SK-N-SH (cell line): ENCODE measurements at regions not wholly inside any gene's neighbourhood (a gene's known extent, or its start where the extent isn't known, plus 50 kb on each side); places are given as distances from the start of the nearest gene placed in this dataset.

ENCODE experiments used
- CTCF ChIA-PET: fragments of 300-600, 350-600 bp; formaldehyde crosslinking; extraction: SDS; loops from one replicate; lab custom pipeline; 2021; lab: Yijun Ruan, JAX
- POLR2A ChIA-PET: fragments of 350-600 bp; sonication (Branson Sonifier 250); formaldehyde crosslinking; extraction: SDS; loops from one replicate; lab custom pipeline; 2020; ENCODE audit warnings: antibody characterized with exemption, inconsistent platforms; lab: Yijun Ruan, JAX
- DNase-seq: peaks from one replicate; pipeline ENCODE4 v3.0.0; 2012
- H2AFZ ChIP-seq: fragments of 200-600 bp; sonication (generic); 2 replicates; pipeline ENCODE4 v1.8.1; 2016; ENCODE audit warnings: antibody characterized with exemption, mild to moderate bottlenecking, low read depth
- H3F3A ChIP-seq: fragments of 200-600 bp; sonication (generic); replicated peaks from 2 replicates; pipeline ENCODE3; 2016; ENCODE audit warnings: antibody characterized with exemption, mild to moderate bottlenecking; ENCODE audit not compliant: insufficient read depth
- H3K27ac ChIP-seq, 2 experiments: fragments of 200-500 bp in 1 of 2; fragments of 200-600 bp in 1 of 2; sonication (Bioruptor generic) in 1 of 2; sonication (generic), shearing (Covaris generic) in 1 of 2; 2 replicates each; pipeline versions ENCODE4 v1.5.1 to v1.6.1; 2014 to 2016; ENCODE audit warnings: low read depth in 2 of 2, inconsistent platforms in 1 of 2, low read length in 1 of 2, mild to moderate bottlenecking in 1 of 2, mixed read lengths in 1 of 2
- H3K27me3 ChIP-seq: fragments of 200-600 bp; sonication (generic), shearing (Covaris generic); 2 replicates; pipeline ENCODE4 v1.6.1; 2016; ENCODE audit warnings: mixed run types; ENCODE audit not compliant: insufficient read depth
- H3K36me3 ChIP-seq, 2 experiments: fragments of 200-500 bp in 1 of 2; fragments of 200-600 bp in 1 of 2; sonication (Bioruptor generic) in 1 of 2; sonication (generic) in 1 of 2; replicated peaks in 1 of 2; 2 replicates each; pipeline versions ENCODE3 to v1.5.1; 2014 to 2016; ENCODE audit warnings: low read length in 1 of 2, mild to moderate bottlenecking in 1 of 2; ENCODE audit not compliant: insufficient read depth in 2 of 2, control insufficient read depth in 1 of 2
- H3K4me1 ChIP-seq, 2 experiments: fragments of 200-500 bp in 1 of 2; fragments of 200-600 bp in 1 of 2; sonication (Bioruptor generic) in 1 of 2; sonication (generic), shearing (Covaris generic) in 1 of 2; 2 replicates each; pipeline versions ENCODE4 v1.5.1 to v1.6.1; 2014 to 2016; ENCODE audit warnings: low read depth in 1 of 2, low read length in 1 of 2, mixed run types in 1 of 2; ENCODE audit not compliant: insufficient read depth in 2 of 2, control insufficient read depth in 1 of 2
- H3K4me2 ChIP-seq: fragments of 200-600 bp; sonication (generic), shearing (Covaris generic); 2 replicates; pipeline ENCODE4 v1.6.1; 2017; ENCODE audit warnings: mixed run types
- H3K4me3 ChIP-seq, 2 experiments: fragments of 200-500 bp in 1 of 2; fragments of 200-600 bp in 1 of 2; sonication (Bioruptor generic) in 1 of 2; sonication (generic), shearing (Covaris generic) in 1 of 2; 2 replicates each; pipeline versions ENCODE4 v1.5.1 to v1.8.1; 2014 to 2016; ENCODE audit warnings: low read depth in 2 of 2, inconsistent platforms in 1 of 2, low read length in 1 of 2, mild to moderate bottlenecking in 1 of 2, mixed read lengths in 1 of 2, moderate library complexity in 1 of 2
- H3K79me2 ChIP-seq: fragments of 200-600 bp; sonication (generic); 2 replicates; pipeline ENCODE4 v1.8.1; 2017; ENCODE audit warnings: mild to moderate bottlenecking; ENCODE audit not compliant: insufficient read depth
- H3K9ac ChIP-seq: fragments of 200-600 bp; sonication (generic); 2 replicates; pipeline ENCODE4 v1.6.1; 2017; ENCODE audit warnings: mixed run types
- H3K9me2 ChIP-seq: fragments of 200-600 bp; sonication (generic); 2 replicates; pipeline ENCODE4 v1.6.1; 2017; ENCODE audit warnings: mixed run types
- H3K9me3 ChIP-seq: fragments of 200-600 bp; sonication (generic); 2 replicates; pipeline ENCODE4 v1.6.1; 2017; ENCODE audit warnings: mixed run types, mild to moderate bottlenecking, moderate library complexity
- H4K20me1 ChIP-seq: fragments of 200-600 bp; sonication (generic); 2 replicates; pipeline ENCODE4 v1.6.1; 2017; ENCODE audit warnings: mild to moderate bottlenecking, mixed run types; ENCODE audit not compliant: insufficient read depth
- ELF1 ChIP-seq: IDR thresholded peaks from 2 replicates; pipeline ENCODE4 v1.4.0; 2012
- EP300 ChIP-seq, 2 experiments: IDR thresholded peaks; 2 replicates each; pipeline versions ENCODE4 v1.4.0 to v1.6.1; 2012; ENCODE audit warnings: borderline replicate concordance in 1 of 2, low read depth in 1 of 2, low read length in 1 of 2
- EZH2phosphoT487 ChIP-seq: fragments of 200-600 bp; sonication (generic); IDR thresholded peaks from 2 replicates; pipeline ENCODE4 v1.6.1; 2017; ENCODE audit warnings: low read depth, mixed run types, mild to moderate bottlenecking, antibody characterized with exemption, moderate library complexity, borderline replicate concordance
- FOSL2 ChIP-seq: IDR thresholded peaks from 2 replicates; pipeline ENCODE4 v1.4.0; 2012; ENCODE audit warnings: low read depth, mild to moderate bottlenecking, moderate library complexity, borderline replicate concordance
- FOXJ3 ChIP-seq: sonication (generic); formaldehyde crosslinking; IDR thresholded peaks from 2 replicates; pipeline ENCODE4 v1.5.1; 2020; ENCODE audit warnings: mild to moderate bottlenecking, missing genetic modification reagents
- FOXM1 ChIP-seq: IDR thresholded peaks from 2 replicates; pipeline ENCODE4 v1.4.0; 2012; ENCODE audit warnings: low read depth, mild to moderate bottlenecking
- GABPA ChIP-seq: IDR thresholded peaks from 2 replicates; pipeline ENCODE4 v1.4.0; 2012; ENCODE audit warnings: low read depth, mild to moderate bottlenecking
- GATA2 ChIP-seq: sonication (generic); formaldehyde crosslinking; IDR thresholded peaks from 2 replicates; pipeline ENCODE4 v1.5.0; 2020; ENCODE audit warnings: mild to moderate bottlenecking, missing genetic modification reagents
- MXI1 ChIP-seq: IDR thresholded peaks from 2 replicates; pipeline ENCODE4 v1.6.1; 2012; ENCODE audit warnings: mild to moderate bottlenecking, low read depth, low read length, improper control_type of control experiment
- NFIC ChIP-seq: IDR thresholded peaks from 2 replicates; pipeline ENCODE4 v1.4.0; 2012; ENCODE audit warnings: borderline replicate concordance
- RCOR1 ChIP-seq: fragments of 150-350 bp; IDR thresholded peaks from 2 replicates; pipeline ENCODE4 v1.6.1; 2017; ENCODE audit warnings: antibody characterized with exemption, low read length
- RFX5 ChIP-seq: IDR thresholded peaks from 2 replicates; pipeline ENCODE4 v1.6.1; 2012; ENCODE audit warnings: mild to moderate bottlenecking, improper control_type of control experiment, low read length
- RXRA ChIP-seq: IDR thresholded peaks from 2 replicates; pipeline ENCODE4 v1.4.0; 2012; ENCODE audit warnings: low read depth, mild to moderate bottlenecking, borderline replicate concordance
- TCF12 ChIP-seq: IDR thresholded peaks from 2 replicates; pipeline ENCODE4 v1.4.0; 2012
- TEAD4 ChIP-seq: IDR thresholded peaks from 2 replicates; pipeline ENCODE4 v1.4.0; 2012; ENCODE audit warnings: mild to moderate bottlenecking, borderline replicate concordance; ENCODE audit not compliant: insufficient read depth
- YY1 ChIP-seq: IDR thresholded peaks from 2 replicates; pipeline ENCODE4 v1.4.0; 2012; ENCODE audit warnings: low read depth, mild to moderate bottlenecking
- WGBS: methylation state at CpG from one replicate; pipeline ENCODE4 v1.1.6; 2017; ENCODE audit warnings: low lambda C conversion rate; 5-methylcytosine and 5-hydroxymethylcytosine counted together
- TF ChIP-seq, protein P1 (sequence below): fragments of 200-600 bp; sonication (generic); IDR thresholded peaks from 2 replicates; pipeline ENCODE4 v1.6.1; 2017; ENCODE audit warnings: antibody characterized with exemption, mild to moderate bottlenecking, moderate library complexity
- TF ChIP-seq, protein P2 (sequence below): fragments of 150-350 bp; IDR thresholded peaks from 2 replicates; pipeline ENCODE4 v1.6.1; 2017; ENCODE audit warnings: antibody characterized with exemption, low read length, low read depth, borderline replicate concordance

DNA sequence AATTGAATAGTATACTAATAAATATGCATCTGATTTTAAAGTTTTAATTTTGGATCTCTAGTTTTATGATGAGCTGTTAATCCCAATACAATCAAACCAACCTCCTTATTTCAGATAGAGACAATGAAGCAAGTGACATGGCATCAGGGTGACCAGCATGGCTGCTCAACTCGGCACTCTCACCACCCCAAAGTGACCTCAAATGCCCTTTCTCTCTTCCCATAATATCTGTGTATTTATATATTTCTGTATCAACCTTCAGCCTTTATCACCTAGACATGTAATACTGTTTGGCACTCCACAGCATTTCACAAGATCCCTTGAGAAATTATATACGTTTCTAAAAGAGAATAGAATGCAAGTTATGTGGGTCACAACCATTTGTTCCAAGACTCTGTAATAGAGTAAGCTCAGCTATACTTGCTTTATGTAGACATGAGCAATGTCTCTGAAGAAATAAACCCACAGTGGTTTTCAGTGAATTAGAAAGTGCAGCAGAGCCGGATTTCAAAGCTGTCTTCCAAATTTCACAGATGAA is 1623.2 kb upstream of the PABPC4L start:
- Histone ChIP-seq H3K9me3 (no peaks in the 10 kb centered on the region), H3K9me2 (no peaks in the 10 kb centered on the region), H4K20me1 (no peaks in the 10 kb centered on the region), H3K4me3 (no peak overlapping the region), H3K4me2 (no peak overlapping the region), H3F3A (no peaks in the 10 kb centered on the region), H3K27ac (no peak overlapping the region), H3K79me2 (no peaks in the 10 kb centered on the region), H3K36me3 (no peaks in the 10 kb centered on the region), H3K4me1 (no peaks in the 10 kb centered on the region), H3K9ac (no peak overlapping the region), H3K27me3 (no peaks in the 10 kb centered on the region), H2AFZ (no peak overlapping the region)
- ChIA-PET POLR2A (no interaction called here), CTCF (no interaction called here)
- no peak for TF ChIP-seq GATA2 (CRISPR knock-in tag)
- TF ChIP-seq, protein P1, sequence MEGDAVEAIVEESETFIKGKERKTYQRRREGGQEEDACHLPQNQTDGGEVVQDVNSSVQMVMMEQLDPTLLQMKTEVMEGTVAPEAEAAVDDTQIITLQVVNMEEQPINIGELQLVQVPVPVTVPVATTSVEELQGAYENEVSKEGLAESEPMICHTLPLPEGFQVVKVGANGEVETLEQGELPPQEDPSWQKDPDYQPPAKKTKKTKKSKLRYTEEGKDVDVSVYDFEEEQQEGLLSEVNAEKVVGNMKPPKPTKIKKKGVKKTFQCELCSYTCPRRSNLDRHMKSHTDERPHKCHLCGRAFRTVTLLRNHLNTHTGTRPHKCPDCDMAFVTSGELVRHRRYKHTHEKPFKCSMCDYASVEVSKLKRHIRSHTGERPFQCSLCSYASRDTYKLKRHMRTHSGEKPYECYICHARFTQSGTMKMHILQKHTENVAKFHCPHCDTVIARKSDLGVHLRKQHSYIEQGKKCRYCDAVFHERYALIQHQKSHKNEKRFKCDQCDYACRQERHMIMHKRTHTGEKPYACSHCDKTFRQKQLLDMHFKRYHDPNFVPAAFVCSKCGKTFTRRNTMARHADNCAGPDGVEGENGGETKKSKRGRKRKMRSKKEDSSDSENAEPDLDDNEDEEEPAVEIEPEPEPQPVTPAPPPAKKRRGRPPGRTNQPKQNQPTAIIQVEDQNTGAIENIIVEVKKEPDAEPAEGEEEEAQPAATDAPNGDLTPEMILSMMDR: no peak
- no peak for TF ChIP-seq RCOR1
- no peak for TF ChIP-seq NFIC
- TF ChIP-seq FOXM1: no peak
- no peak for TF ChIP-seq GABPA
- TF ChIP-seq EP300 (IDR thresholded peaks at IDR 0.05; ENCODE audit: borderline replicate concordance in 1 of 2, low read depth in 1 of 2, low read length in 1 of 2): no peak
- no peak for DNase-seq
- WGBS: 9% methylated on average over 3 of the region's 3 CpGs

DNA sequence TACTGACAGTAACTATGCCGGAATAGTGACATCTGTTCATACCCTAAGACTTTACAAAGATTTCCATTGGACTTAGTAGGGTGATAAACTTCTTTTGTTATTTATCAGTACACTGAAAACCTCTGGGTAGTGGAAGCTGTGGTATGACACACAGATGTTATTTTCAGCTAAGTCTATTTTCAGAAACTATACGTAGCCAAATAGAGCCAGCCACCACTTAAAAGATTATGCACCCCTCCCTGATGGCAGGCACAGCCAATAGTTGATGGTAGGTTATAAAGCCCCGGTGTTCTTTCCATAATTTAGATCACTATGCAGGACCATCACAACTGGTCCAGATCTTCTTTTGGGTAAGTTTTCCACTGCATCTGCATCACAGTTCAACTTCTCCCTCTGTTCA is 1603.2 kb upstream of the PABPC4L start:
- Histone ChIP-seq H3K4me1 (no peaks in the 10 kb centered on the region), H3K36me3 (no peaks in the 10 kb centered on the region), H3K27ac (no peak overlapping the region), H3K27me3 (no peaks in the 10 kb centered on the region), H3K4me2 (no peak overlapping the region), H3K9me3 (no peaks in the 10 kb centered on the region), H2AFZ (no peak overlapping the region), H3K79me2 (no peaks in the 10 kb centered on the region), H4K20me1 (no peaks in the 10 kb centered on the region), H3F3A (no peaks in the 10 kb centered on the region), H3K4me3 (no peak overlapping the region), H3K9ac (no peak overlapping the region), H3K9me2 (no peaks in the 10 kb centered on the region)
- POLR2A ChIA-PET: no interaction called here
- 33% methylated on average over 3 of the region's 3 CpGs for WGBS
- TF ChIP-seq, protein P2, sequence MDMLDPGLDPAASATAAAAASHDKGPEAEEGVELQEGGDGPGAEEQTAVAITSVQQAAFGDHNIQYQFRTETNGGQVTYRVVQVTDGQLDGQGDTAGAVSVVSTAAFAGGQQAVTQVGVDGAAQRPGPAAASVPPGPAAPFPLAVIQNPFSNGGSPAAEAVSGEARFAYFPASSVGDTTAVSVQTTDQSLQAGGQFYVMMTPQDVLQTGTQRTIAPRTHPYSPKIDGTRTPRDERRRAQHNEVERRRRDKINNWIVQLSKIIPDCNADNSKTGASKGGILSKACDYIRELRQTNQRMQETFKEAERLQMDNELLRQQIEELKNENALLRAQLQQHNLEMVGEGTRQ: no peak
- TF ChIP-seq TCF12: no peak
- no peak for DNase-seq
- CTCF ChIA-PET: interaction anchor here (1.0 kb wide), 1 partner anchor 12 kb away, joined by 3 read pairs; no protein-coding TSS in a partner anchor

DNA sequence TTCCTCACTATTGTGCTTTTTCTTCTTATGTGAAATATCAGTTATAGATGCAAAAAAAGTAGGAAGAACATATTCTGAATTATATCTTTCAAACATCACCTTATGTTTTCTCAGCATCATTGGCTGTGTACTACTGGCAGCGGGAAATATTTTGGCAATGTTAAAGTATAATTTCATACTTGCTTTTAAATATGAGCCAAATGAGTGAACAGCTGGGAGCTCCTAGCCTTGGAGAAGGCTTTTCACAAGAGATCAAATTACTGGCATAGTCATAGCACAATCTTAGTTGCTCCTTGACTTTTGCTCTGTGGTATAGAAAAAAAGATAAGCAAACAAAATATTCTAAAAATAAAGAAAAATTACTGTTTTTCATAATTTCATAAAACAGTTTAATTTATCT is 1575.8 kb upstream of the PABPC4L start:
- H3K79me2 ChIP-seq: no peaks in the 10 kb centered on the region
- ChIA-PET POLR2A (no interaction called here), CTCF (no interaction called here)
- no peaks in the 10 kb centered on the region for H3F3A ChIP-seq
- no peak overlapping the region for H3K9ac ChIP-seq
- no peak overlapping the region for H2AFZ ChIP-seq
- H3K27me3 ChIP-seq: no peaks in the 10 kb centered on the region
- H3K9me2 ChIP-seq: no peaks in the 10 kb centered on the region
- WGBS: 16% methylated on average over 1 of the region's 1 CpG
- DNase-seq: no peak
- no peak overlapping the region for H3K27ac ChIP-seq
- H3K36me3 ChIP-seq: no peaks in the 10 kb centered on the region
- H3K4me1 ChIP-seq: no peaks in the 10 kb centered on the region
- no peak overlapping the region for H3K4me2 ChIP-seq
- no peaks in the 10 kb centered on the region for H3K9me3 ChIP-seq
- H3K4me3 ChIP-seq: no peak overlapping the region
- H4K20me1 ChIP-seq: no peaks in the 10 kb centered on the region
- TF ChIP-seq GATA2 (CRISPR knock-in tag) (no peak), RXRA (no peak), EZH2phosphoT487 (no peak), RFX5 (no peak), GABPA (no peak), YY1 (no peak), FOSL2 (no peak), ELF1 (no peak), FOXJ3 (CRISPR knock-in tag) (no peak), TEAD4 (no peak), MXI1 (no peak)
- TF ChIP-seq, protein P1: no peak
